GM12874 (cell line): ENCODE measurements at regions not wholly inside any gene's neighbourhood (a gene's known extent, or its start where the extent isn't known, plus 50 kb on each side); places are given as distances from the start of the nearest gene placed in this dataset.

ENCODE experiments used
- TF ChIP-seq, protein P1 (sequence below): IDR thresholded peaks from 2 replicates; pipeline ENCODE4 v1.5.1; 2011; ENCODE audit warnings: low read depth, mild to moderate bottlenecking, control low read depth, low read length, moderate library complexity; ENCODE audit not compliant: insufficient read depth

DNA sequence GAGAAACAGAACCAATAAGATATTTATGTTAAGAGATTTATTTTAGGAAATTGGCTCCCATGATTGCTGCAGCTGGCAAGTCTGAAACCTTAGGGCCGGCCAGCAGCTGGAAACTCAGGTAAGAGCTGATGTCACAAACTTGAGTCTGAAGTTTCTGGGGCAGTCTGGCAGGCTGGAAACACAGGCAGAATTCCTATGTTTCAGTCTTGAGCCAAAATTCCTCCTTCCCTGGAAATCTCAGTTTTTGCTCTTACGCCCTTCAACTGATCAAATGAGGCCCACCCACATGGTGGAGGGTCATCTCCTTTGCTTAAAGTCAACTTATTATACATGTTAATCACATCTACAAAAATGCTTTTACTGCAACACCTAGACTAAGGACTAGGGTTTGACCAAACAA lies 184.1 kb downstream of the SOD2 start:
- TF ChIP-seq, protein P1, sequence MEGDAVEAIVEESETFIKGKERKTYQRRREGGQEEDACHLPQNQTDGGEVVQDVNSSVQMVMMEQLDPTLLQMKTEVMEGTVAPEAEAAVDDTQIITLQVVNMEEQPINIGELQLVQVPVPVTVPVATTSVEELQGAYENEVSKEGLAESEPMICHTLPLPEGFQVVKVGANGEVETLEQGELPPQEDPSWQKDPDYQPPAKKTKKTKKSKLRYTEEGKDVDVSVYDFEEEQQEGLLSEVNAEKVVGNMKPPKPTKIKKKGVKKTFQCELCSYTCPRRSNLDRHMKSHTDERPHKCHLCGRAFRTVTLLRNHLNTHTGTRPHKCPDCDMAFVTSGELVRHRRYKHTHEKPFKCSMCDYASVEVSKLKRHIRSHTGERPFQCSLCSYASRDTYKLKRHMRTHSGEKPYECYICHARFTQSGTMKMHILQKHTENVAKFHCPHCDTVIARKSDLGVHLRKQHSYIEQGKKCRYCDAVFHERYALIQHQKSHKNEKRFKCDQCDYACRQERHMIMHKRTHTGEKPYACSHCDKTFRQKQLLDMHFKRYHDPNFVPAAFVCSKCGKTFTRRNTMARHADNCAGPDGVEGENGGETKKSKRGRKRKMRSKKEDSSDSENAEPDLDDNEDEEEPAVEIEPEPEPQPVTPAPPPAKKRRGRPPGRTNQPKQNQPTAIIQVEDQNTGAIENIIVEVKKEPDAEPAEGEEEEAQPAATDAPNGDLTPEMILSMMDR: no peak

DNA sequence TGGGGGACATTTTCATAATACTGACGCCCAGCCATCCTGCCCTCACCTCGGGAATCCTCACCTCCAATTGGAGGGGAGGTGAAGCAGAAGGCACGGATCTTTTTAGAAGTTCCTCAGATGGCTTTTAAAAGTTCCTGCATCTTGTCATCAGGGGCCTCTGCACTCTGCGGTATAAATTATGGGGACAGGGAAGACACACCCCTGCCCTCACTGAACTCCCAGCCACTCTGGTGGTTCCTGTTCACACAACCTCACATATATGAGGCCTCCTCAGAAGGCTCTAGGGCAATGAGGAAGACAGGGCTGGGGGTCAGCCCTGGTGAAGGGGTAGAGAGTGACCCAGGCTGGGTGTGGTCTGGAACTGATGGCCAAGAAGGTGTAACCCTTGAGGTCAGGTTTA lies 187.0 kb downstream of the SOD2 start:
- TF ChIP-seq, protein P1: no peak

DNA sequence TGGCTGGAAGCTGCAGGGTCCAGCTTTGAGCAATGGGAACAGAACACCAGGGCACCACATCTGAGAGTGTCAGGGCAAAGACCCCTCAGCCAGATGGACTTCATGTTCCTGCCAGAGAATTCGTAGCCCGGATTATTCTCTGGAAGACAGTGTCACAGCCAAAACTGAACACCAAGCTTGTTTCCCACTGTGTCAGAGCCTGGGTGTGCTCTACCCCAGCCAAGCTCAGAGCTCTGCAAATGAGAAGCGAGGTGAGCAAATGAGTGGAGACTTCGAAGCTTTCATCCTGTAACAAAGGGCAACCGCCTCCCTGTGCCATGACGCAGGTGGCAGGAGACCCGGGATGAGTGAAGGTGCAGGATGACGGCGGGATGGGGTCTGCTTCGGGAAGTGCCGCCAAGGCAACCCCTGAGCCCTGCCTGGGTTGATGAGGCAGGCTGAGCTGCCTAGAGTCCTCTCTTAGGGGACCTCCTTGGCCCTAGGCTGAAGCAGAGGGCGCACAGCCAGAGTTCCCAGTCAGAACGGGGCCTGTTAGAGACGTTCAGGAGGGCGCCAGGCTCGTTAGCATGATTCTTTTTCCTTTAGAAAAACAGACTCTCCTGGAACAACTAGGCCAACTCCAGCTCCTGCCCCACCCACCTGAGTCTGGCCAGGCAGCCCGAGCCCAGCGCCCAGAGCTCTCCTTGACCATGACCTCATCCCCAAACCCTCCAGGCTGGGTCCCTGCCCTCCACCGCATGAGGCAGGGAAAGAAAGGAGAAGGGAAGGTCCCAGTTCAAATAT lies 187.7 kb downstream of the SOD2 start:
- TF ChIP-seq, protein P1: no peak

DNA sequence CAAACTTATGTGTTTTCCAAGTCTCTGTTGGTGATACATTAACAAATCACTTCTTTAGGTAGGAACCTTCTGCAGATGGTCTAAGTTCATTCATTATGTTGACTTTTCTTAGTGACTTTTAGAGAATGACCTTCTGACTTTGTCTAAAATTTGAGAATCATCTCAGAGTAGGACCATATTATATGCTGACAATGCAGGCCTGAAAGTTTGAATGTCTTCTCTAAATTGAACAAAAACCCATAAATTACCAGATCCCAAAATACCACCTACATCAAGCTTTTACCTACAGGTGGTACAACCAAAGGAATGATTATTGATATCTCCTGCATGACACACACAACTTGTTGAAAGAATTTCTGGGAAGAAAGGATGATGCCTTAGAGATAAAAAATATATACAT lies 191.5 kb downstream of the SOD2 start:
- TF ChIP-seq, protein P1: no peak

DNA sequence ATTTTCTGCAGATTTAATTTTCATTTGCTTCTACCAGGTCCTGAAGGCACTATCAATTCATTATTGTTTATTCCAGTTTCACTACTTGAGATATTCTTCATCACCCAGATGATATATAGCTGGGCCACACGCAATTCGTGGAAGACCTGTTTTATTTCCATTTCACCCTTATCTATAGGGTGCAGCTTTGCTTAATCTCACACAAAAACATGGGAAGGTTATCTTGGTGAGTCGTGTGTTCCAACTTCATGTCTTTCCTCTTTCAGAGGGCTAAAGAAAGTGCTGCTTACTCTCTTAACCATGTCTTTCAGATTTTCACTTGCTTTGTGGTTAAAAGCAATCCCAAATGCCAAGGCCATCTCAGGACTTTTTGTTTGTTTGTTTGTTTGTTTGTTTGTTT lies 194.0 kb downstream of the SOD2 start:
- TF ChIP-seq, protein P1: no peak

DNA sequence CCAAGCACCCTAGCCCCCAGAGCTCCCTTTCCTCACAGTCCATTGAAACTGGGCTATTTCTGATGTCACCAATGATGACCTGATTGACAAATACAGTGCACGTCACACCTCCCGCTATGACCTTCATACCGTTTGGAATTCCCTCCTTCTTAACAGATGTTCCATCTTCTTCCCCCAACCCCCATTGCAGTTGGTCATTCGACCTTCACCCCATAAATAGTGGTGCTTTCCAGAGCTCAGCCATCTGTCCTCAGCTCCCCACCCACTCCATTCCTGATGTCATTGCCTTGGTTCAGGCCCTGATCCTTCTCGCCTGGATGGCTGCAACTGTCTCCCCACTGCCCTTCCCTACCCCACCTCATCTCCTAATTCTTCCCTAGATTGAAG lies 198.5 kb downstream of the SOD2 start:
- TF ChIP-seq, protein P1: no peak

DNA sequence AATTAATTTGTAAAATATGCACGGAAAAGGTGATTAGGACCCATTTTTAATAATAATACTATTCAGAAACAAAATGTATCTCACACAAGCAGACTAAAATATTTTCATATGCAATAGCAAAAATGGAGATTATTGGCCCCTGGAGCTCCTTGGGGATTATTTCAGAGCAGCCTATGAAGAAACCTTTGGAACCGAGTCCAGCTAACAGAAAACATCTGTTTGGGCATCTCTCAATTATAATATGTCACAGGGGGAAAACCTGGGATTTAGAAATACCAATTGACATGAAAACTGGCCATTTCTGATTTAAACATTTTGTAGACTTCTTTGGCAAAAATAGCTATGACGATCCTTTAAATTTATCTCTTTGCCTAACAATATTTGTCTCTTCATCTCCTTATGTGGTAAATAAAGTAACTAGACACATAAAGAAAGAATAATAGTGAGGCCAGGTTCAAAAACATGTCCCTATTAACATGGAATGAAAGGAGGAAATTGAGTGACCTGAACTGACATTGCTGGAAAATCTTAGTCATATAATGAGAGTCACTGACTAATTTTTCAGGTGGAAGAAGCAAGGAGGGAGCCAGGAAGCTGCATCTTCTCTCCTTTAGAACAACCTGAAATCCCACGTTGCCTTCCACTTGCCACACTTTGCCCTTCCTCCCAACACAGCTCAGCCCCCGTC lies 199.0 kb downstream of the SOD2 start:
- TF ChIP-seq, protein P1: no peak
